RWPE2 (cell line): ENCODE measurements at regions not wholly inside any gene's neighbourhood (a gene's known extent, or its start where the extent isn't known, plus 50 kb on each side); places are given as distances from the start of the nearest gene placed in this dataset.

ENCODE experiments used
- ATAC-seq: fragments of 200-7000 bp; cut with Tn5 transposase; 3 replicates; pipeline ENCODE4 v1.9.1; 2021; ENCODE audit warnings: low read depth
- DNase-seq: peaks from one replicate; pipeline ENCODE4 v3.0.0-alpha.2; 2020; ENCODE audit warnings: low spot score
- H3K27ac ChIP-seq: fragments of 450-650 bp; 2 replicates; pipeline ENCODE4 v1.5.1; 2017; ENCODE audit warnings: mild to moderate bottlenecking; ENCODE audit not compliant: poor library complexity, severe bottlenecking
- H3K27me3 ChIP-seq: fragments of 250-450 bp; sonication (Bioruptor Pico); 2 replicates; pipeline ENCODE4 v1.5.1; 2021; ENCODE audit warnings: mild to moderate bottlenecking, moderate library complexity; ENCODE audit not compliant: insufficient read depth, poor library complexity, severe bottlenecking
- H3K36me3 ChIP-seq: fragments of 250-450 bp; sonication (Bioruptor Pico); 2 replicates; pipeline ENCODE4 v1.5.1; 2020; ENCODE audit warnings: low read depth, mild to moderate bottlenecking, moderate library complexity
- H3K4me1 ChIP-seq: fragments of 250-450 bp; sonication (Bioruptor Pico); 2 replicates; pipeline ENCODE4 v1.5.1; 2021; ENCODE audit warnings: mild to moderate bottlenecking, moderate library complexity; ENCODE audit not compliant: insufficient read depth, poor library complexity, severe bottlenecking
- H3K4me3 ChIP-seq: fragments of 250-450 bp; sonication (Bioruptor Pico); 2 replicates; pipeline ENCODE4 v1.5.1; 2021; ENCODE audit warnings: mild to moderate bottlenecking, moderate library complexity; ENCODE audit not compliant: severe bottlenecking
- H3K9me3 ChIP-seq: fragments of 250-450 bp; sonication (Bioruptor Pico); 2 replicates; pipeline ENCODE4 v1.5.1; 2021; ENCODE audit warnings: mild to moderate bottlenecking, moderate library complexity; ENCODE audit not compliant: severe bottlenecking
- TF ChIP-seq, protein P1 (sequence below): fragments of 450-650 bp; IDR thresholded peaks from one replicate; pipeline ENCODE4 v1.5.1; 2017; ENCODE audit warnings: mild to moderate bottlenecking, moderate library complexity; ENCODE audit not compliant: poor library complexity, severe bottlenecking

DNA sequence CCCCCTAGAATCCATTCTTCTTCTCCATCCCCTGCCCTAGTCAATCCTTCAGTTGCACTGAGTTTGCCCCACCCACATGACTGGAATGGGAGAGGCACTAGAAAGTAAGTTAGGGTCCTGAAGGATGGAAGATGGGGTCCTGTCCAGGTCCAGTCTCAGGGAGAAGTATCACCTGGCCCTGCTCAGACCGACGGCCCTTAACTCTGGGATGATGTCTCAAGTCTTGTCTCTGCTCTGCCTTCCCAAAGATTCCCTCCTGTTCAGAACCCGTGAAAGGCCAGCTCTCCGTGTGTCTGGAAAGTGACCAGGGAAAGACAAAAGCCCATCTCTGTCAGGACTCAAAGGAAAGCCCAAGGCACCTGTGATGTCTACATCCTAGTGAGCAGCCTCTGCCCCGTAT lies 88.8 kb downstream of the OAT start:
- Histone ChIP-seq H3K9me3 (no peaks in the 10 kb centered on the region), H3K27ac (no peak overlapping the region), H3K4me3 (no peak overlapping the region), H3K27me3 (no peaks in the 10 kb centered on the region), H3K4me1 (no peaks in the 10 kb centered on the region), H3K36me3 (no peaks in the 10 kb centered on the region)
- ATAC-seq (no peak), DNase-seq (no peak)
- TF ChIP-seq, protein P1, sequence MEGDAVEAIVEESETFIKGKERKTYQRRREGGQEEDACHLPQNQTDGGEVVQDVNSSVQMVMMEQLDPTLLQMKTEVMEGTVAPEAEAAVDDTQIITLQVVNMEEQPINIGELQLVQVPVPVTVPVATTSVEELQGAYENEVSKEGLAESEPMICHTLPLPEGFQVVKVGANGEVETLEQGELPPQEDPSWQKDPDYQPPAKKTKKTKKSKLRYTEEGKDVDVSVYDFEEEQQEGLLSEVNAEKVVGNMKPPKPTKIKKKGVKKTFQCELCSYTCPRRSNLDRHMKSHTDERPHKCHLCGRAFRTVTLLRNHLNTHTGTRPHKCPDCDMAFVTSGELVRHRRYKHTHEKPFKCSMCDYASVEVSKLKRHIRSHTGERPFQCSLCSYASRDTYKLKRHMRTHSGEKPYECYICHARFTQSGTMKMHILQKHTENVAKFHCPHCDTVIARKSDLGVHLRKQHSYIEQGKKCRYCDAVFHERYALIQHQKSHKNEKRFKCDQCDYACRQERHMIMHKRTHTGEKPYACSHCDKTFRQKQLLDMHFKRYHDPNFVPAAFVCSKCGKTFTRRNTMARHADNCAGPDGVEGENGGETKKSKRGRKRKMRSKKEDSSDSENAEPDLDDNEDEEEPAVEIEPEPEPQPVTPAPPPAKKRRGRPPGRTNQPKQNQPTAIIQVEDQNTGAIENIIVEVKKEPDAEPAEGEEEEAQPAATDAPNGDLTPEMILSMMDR = no peak

DNA sequence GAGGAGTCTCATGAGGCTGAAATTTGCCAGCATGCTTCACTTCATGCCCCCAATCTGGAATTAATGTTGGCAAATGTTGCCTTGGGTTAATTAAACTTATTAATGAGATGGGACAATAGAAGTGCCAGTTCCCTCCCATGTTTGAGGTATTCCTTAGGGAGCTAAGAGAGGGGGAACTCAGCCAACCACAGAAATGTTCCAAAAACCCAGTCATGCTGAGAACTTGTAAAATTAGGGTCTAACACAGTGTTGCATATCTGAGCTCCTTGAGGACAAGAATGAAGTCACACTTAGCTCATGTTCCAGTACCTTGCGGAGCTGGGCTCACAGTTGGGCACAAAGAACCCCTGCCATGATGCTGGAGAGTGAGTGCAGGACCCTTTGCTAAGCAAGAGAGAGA lies 89.4 kb downstream of the OAT start:
- no peaks in the 10 kb centered on the region for H3K27me3 ChIP-seq
- no peaks in the 10 kb centered on the region for H3K36me3 ChIP-seq
- H3K4me3 ChIP-seq = no peak overlapping the region
- TF ChIP-seq, protein P1 = no peak
- H3K4me1 ChIP-seq = no peaks in the 10 kb centered on the region
- no peak overlapping the region for H3K27ac ChIP-seq
- ATAC-seq (no peak), DNase-seq (no peak)
- no peaks in the 10 kb centered on the region for H3K9me3 ChIP-seq

DNA sequence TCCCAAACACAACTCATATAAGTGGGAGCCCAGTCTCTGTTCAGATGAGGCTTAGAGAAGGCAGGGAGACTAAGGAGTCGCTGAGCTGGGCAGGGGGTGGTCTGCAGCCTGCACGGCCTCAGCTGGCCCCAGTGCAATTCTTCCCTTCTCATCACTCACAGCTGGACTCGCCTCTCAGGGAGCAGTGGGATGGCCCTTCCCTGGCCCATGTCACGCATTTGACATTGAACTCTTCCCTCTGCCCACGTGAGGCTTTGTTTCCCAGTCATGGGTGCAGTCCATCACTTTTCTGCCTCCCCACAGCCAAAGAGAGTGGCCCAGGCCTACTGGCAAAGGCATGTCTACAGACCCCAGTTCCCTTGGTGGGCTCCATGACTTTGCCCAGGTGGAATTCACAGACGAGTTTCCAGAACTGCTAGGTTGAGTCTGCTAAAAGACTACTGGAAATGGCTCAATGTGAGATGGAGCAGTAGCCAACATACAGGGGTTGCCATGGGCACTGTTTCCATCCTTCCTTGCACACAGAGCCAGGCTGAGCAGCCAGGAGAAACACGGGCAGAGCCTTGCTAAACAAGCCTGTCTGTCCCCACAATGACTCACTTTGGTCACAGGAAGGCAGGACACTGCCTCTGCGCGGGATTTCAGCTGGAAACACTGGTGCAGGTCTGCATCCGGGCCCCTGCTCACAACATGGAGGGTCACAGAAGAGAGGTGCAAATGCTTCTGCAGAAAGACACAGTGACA lies 90.1 kb downstream of the OAT start:
- no peaks in the 10 kb centered on the region for H3K4me1 ChIP-seq
- H3K27ac ChIP-seq = no peak overlapping the region
- ATAC-seq (no peak), DNase-seq (no peak)
- H3K9me3 ChIP-seq = no peaks in the 10 kb centered on the region
- no peaks in the 10 kb centered on the region for H3K27me3 ChIP-seq
- H3K36me3 ChIP-seq = no peaks in the 10 kb centered on the region
- H3K4me3 ChIP-seq = no peak overlapping the region
- TF ChIP-seq, protein P1 = no peak

DNA sequence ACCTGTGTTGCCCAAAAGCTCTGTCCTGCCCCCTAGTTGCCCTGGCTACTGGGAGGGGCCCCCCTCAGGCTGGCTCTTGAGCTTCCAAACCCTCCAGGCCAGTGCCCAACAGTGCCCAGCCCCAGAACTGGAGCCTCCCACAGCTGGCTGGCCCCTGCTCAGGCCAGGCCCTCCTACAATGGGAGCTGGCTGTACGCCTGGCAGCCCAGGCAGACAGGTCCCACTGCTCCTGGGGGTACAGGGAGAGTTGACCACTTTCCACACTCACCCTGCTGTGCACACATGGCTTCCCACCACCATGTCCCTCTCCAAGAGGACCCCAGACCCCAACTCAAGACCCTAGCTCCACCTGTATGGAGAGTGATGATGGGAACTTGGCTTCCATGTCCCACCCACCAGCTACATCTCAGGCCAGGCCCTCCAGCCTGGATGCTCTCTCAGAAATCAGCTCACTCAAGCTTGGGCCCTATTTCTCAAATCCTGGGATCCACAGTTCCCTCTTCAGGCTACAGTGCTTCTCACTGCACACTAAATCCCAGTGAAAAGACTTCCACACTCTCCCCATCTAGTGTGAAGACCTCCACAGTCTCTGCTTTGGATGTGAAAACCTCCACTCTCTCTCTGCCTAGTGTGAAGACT lies 92.6 kb downstream of the OAT start:
- H3K27me3 ChIP-seq = no peaks in the 10 kb centered on the region
- TF ChIP-seq, protein P1 = no peak
- H3K9me3 ChIP-seq = no peaks in the 10 kb centered on the region
- ATAC-seq (no peak), DNase-seq (no peak)
- no peak overlapping the region for H3K27ac ChIP-seq
- no peaks in the 10 kb centered on the region for H3K4me1 ChIP-seq
- no peak overlapping the region for H3K4me3 ChIP-seq
- no peaks in the 10 kb centered on the region for H3K36me3 ChIP-seq

DNA sequence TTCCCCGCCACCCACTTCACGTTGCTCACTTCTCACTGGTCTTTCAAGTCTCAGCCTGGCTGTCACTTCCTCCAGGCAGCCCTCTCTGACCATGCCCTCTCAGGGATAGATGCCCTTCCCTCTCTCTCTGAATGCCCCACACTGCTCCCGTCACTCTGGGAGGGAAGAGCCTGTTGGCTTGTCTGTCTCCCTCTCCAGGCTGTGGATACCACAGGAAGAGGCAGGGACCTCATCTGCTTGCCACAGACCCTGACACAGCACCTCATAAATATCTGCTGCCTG lies 93.1 kb downstream of the OAT start:
- H3K27ac ChIP-seq = no peak overlapping the region
- no peak for DNase-seq
- no peaks in the 10 kb centered on the region for H3K36me3 ChIP-seq
- no peaks in the 10 kb centered on the region for H3K27me3 ChIP-seq
- no peaks in the 10 kb centered on the region for H3K4me1 ChIP-seq
- no peak overlapping the region for H3K4me3 ChIP-seq
- no peaks in the 10 kb centered on the region for H3K9me3 ChIP-seq
- TF ChIP-seq, protein P1 = no peak
- ATAC-seq = no peak
